SU-DHL-6 (cell line): ENCODE measurements at regions not wholly inside any gene's neighbourhood (a gene's known extent, or its start where the extent isn't known, plus 50 kb on each side); places are given as distances from the start of the nearest gene placed in this dataset.

Experiments used
- EZH2phosphoT487 ChIP-seq: fragments of 200-600 bp; sonication (generic), shearing (Covaris generic); conservative IDR thresholded peaks from 2 replicates; pipeline ENCODE4 v1.6.1; 2018; ENCODE audit warnings: mild to moderate bottlenecking, antibody characterized with exemption, low read length, moderate library complexity, mixed read lengths
- TF ChIP-seq, protein P1 (sequence below): fragments of 200-600 bp; sonication (generic); IDR thresholded peaks from one replicate; pipeline ENCODE4 v1.5.1; 2017; ENCODE audit warnings: antibody characterized with exemption, mild to moderate bottlenecking, low read length, moderate library complexity; ENCODE audit not compliant: insufficient read depth, poor library complexity, severe bottlenecking

DNA sequence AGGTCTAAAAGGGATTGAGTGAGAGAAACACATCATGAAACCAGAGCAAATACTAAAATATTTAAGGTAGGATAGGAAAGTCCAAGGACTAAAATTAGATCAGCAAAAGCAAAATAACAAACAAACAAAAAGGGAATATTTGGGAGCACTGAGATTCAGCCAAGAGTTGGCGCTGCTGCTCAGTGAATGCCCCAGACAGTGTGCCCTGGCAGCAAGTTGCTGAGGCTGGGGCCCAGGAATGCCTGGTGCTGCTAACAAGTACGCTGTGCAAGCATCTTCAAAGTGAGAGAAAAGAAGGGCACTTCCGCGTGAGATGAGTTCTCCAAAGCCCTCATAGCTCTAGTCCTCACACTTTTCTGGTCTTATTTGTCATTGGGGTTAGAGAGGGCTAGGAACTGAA, 603.3 kb downstream of the EFNA5 start:
- TF ChIP-seq, protein P1, sequence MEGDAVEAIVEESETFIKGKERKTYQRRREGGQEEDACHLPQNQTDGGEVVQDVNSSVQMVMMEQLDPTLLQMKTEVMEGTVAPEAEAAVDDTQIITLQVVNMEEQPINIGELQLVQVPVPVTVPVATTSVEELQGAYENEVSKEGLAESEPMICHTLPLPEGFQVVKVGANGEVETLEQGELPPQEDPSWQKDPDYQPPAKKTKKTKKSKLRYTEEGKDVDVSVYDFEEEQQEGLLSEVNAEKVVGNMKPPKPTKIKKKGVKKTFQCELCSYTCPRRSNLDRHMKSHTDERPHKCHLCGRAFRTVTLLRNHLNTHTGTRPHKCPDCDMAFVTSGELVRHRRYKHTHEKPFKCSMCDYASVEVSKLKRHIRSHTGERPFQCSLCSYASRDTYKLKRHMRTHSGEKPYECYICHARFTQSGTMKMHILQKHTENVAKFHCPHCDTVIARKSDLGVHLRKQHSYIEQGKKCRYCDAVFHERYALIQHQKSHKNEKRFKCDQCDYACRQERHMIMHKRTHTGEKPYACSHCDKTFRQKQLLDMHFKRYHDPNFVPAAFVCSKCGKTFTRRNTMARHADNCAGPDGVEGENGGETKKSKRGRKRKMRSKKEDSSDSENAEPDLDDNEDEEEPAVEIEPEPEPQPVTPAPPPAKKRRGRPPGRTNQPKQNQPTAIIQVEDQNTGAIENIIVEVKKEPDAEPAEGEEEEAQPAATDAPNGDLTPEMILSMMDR = no peak
- no peak for TF ChIP-seq EZH2phosphoT487
